Fibroblast of skin of back (primary cell): ENCODE measurements at regions not wholly inside any gene's neighbourhood (a gene's known extent, or its start where the extent isn't known, plus 50 kb on each side); places are given as distances from the start of the nearest gene placed in this dataset.

Source experiments
- DNase-seq: peaks from one replicate; pipeline ENCODE4 v3.0.0-alpha.2; 2013

GRCh38 chr14:38070061-38070588, 137.6 kb upstream of the SSTR1 start:
- no peak for DNase-seq

- peak; percentile 10 for DNase-seq
These were observed 134.1 kb upstream of the SSTR1 start for GRCh38 chr14:38073641-38074040.

GRCh38 chr14:38074081-38074480, 133.6 kb upstream of the SSTR1 start:
- DNase-seq, result peak; percentile 14

GRCh38 chr14:38074754-38075153, 132.9 kb upstream of the SSTR1 start:
- DNase-seq, result no peak

- DNase-seq, result no peak
These were observed 129.3 kb upstream of the SSTR1 start for GRCh38 chr14:38078393-38078792.

- DNase-seq, result no peak
These were observed 128.4 kb upstream of the SSTR1 start for GRCh38 chr14:38079268-38079667.

GRCh38 chr14:38079886-38080285, 127.8 kb upstream of the SSTR1 start:
- no peak for DNase-seq

GRCh38 chr14:38080696-38081095, 127.0 kb upstream of the SSTR1 start:
- no peak for DNase-seq

- DNase-seq, result no peak
These were observed 124.7 kb upstream of the SSTR1 start for GRCh38 chr14:38083039-38083438.

- no peak for DNase-seq
These were observed 118.6 kb upstream of the SSTR1 start for GRCh38 chr14:38089123-38089522.

GRCh38 chr14:38090506-38090905, 117.2 kb upstream of the SSTR1 start:
- no peak for DNase-seq

GRCh38 chr14:38098074-38098836, 109.4 kb upstream of the SSTR1 start:
- DNase-seq, result peak; percentile 93

GRCh38 chr14:38101679-38102078, 106.0 kb upstream of the SSTR1 start:
- no peak for DNase-seq

- DNase-seq, result no peak
These were observed 104.0 kb upstream of the SSTR1 start for GRCh38 chr14:38103542-38104225.

GRCh38 chr14:38105106-38105702, 102.5 kb upstream of the SSTR1 start:
- no peak for DNase-seq

- DNase-seq, result peak; percentile 4
These were observed 100.5 kb upstream of the SSTR1 start for GRCh38 chr14:38107216-38107631.

GRCh38 chr14:38108681-38109080, 99.0 kb upstream of the SSTR1 start:
- peak; percentile 63 for DNase-seq

GRCh38 chr14:38110258-38110657, 97.4 kb upstream of the SSTR1 start:
- DNase-seq, result no peak

GRCh38 chr14:38111046-38111445, 96.7 kb upstream of the SSTR1 start:
- no peak for DNase-seq

- no peak for DNase-seq
These were observed 94.2 kb upstream of the SSTR1 start for GRCh38 chr14:38113546-38113945.

- DNase-seq, result no peak
These were observed 90.8 kb upstream of the SSTR1 start for GRCh38 chr14:38116895-38117294.

GRCh38 chr14:38120109-38120508, 87.6 kb upstream of the SSTR1 start:
- DNase-seq, result no peak

- no peak for DNase-seq
These were observed 86.2 kb upstream of the SSTR1 start for GRCh38 chr14:38121320-38122020.
